ENCODE measurements at regions not wholly inside any gene's neighbourhood (a gene's known extent, or its start where the extent isn't known, plus 50 kb on each side); places are given as distances from the start of the nearest gene placed in this dataset.

DNA sequence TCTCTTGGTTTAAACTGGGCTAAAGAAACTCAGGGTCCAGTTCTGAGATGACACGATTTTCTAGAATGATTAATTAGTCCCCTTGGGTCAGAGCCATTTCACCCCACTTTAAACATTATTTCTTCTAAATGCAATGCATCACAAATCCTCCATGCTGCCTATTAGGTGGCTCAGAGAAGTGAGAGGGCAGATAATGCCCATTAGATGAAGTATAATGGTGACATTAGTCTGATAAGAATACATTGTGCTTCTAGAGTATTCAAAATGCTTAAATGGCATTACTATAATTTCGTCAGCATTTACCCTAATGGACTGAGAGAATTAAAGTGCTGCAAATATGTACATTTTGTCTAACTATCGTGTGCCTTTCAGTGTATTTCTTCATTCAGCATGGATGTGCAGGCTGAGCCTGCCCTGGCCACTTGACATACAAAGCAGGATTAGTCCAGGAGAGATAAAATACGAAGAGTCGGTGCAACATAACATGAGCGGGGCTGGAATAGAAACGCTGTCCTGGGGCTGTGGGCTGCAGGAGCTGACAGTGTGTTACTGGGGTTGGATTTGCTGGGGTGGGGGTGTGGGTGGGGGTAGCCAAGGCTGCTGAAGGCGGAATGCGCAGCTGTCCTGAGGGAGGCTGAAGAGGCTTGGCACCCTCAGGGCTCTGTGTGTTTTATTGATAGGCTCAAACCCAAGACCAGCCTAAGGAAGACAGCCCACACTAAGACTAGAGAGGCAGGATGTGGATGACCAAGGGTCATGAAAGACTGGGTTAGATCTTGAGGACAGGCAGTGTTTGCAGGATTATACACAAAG lies 52.8 kb upstream of the KLF6 start:
- TF ChIP-seq POLR2AphosphoS5 (IDR thresholded peaks at IDR 0.05), result no peak
- TF ChIP-seq, protein P1, sequence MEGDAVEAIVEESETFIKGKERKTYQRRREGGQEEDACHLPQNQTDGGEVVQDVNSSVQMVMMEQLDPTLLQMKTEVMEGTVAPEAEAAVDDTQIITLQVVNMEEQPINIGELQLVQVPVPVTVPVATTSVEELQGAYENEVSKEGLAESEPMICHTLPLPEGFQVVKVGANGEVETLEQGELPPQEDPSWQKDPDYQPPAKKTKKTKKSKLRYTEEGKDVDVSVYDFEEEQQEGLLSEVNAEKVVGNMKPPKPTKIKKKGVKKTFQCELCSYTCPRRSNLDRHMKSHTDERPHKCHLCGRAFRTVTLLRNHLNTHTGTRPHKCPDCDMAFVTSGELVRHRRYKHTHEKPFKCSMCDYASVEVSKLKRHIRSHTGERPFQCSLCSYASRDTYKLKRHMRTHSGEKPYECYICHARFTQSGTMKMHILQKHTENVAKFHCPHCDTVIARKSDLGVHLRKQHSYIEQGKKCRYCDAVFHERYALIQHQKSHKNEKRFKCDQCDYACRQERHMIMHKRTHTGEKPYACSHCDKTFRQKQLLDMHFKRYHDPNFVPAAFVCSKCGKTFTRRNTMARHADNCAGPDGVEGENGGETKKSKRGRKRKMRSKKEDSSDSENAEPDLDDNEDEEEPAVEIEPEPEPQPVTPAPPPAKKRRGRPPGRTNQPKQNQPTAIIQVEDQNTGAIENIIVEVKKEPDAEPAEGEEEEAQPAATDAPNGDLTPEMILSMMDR (IDR thresholded peaks at IDR 0.05), result no peak
